ENCODE measurements at regions not wholly inside any gene's neighbourhood (a gene's known extent, or its start where the extent isn't known, plus 50 kb on each side); places are given as distances from the start of the nearest gene placed in this dataset.

GRCh38 chr7:12917801-12918200 lies 230.4 kb downstream of the ARL4A start:
- Histone ChIP-seq H3K27ac (no peak overlapping the region), H3K36me3 (ENCODE audit: low read depth) (no peaks in the 10 kb centered on the region), H3K4me1 (ENCODE audit: insufficient read depth) (no peaks in the 10 kb centered on the region), H3K4me3 (no peak overlapping the region), H3K9me3 (ENCODE audit: low read depth) (no peaks in the 10 kb centered on the region), H3K4me2 (ENCODE audit: unreplicated experiment) (no peak overlapping the region), H3K9ac (no peak overlapping the region), H3F3A (ENCODE audit: insufficient read depth) (no peaks in the 10 kb centered on the region), H4K20me1 (ENCODE audit: insufficient read depth) (no peaks in the 10 kb centered on the region), H3K27me3 (replicated peaks; ENCODE audit: insufficient read depth) (no peaks in the 10 kb centered on the region), H3K79me2 (ENCODE audit: insufficient read depth) (no peaks in the 10 kb centered on the region), H3K9me2 (ENCODE audit: insufficient read depth) (no peaks in the 10 kb centered on the region), H2AFZ (no peak overlapping the region)
- no peak for DNase-seq
- TF ChIP-seq EZH2phosphoT487 (IDR thresholded peaks at IDR 0.05; ENCODE audit: insufficient read depth, low read depth) (no peak), EZH2 (IDR thresholded peaks at IDR 0.05; ENCODE audit: insufficient read depth, poor library complexity, severe bottlenecking) (no peak)
- in situ Hi-C loops (cut with MboI): no loop called here
- 24 to 39% methylated on average over 2 of the region's 2 CpGs for WGBS, 2 experiments (ENCODE audit: low coverage in 1 of 2, low lambda C conversion rate in 2 of 2, missing lambda C conversion rate in 2 of 2)

- TF ChIP-seq EZH2 (IDR thresholded peaks at IDR 0.05; ENCODE audit: insufficient read depth, poor library complexity, severe bottlenecking): no peak
- no peak for TF ChIP-seq EZH2phosphoT487 (IDR thresholded peaks at IDR 0.05; ENCODE audit: insufficient read depth, low read depth)
- Histone ChIP-seq H3K36me3 (ENCODE audit: low read depth) (no peaks in the 10 kb centered on the region), H3K9ac (no peak overlapping the region), H3F3A (ENCODE audit: insufficient read depth) (no peaks in the 10 kb centered on the region), H3K9me3 (ENCODE audit: low read depth) (no peaks in the 10 kb centered on the region), H3K9me2 (ENCODE audit: insufficient read depth) (no peaks in the 10 kb centered on the region), H4K20me1 (ENCODE audit: insufficient read depth) (no peaks in the 10 kb centered on the region), H2AFZ (no peak overlapping the region), H3K4me2 (ENCODE audit: unreplicated experiment) (no peak overlapping the region), H3K4me3 (no peak overlapping the region), H3K27me3 (replicated peaks; ENCODE audit: insufficient read depth) (no peaks in the 10 kb centered on the region), H3K79me2 (ENCODE audit: insufficient read depth) (no peaks in the 10 kb centered on the region), H3K27ac (no peak overlapping the region), H3K4me1 (ENCODE audit: insufficient read depth) (peaks cover 10% of the 10 kb centered on the region)
- WGBS, 2 experiments (ENCODE audit: low coverage in 1 of 2, low lambda C conversion rate in 2 of 2, missing lambda C conversion rate in 2 of 2): 58 to 59% methylated on average over 5 of the region's 5 CpGs
- in situ Hi-C loops (cut with MboI): no loop called here
- no peak for DNase-seq
Observed at GRCh38 chr7:12921751-12922345, 234.4 kb downstream of the ARL4A start.

GRCh38 chr7:12923971-12924370 lies 236.5 kb downstream of the ARL4A start:
- Histone ChIP-seq H3K4me3 (no peak overlapping the region), H3K27me3 (replicated peaks; ENCODE audit: insufficient read depth) (no peaks in the 10 kb centered on the region), H3K4me2 (ENCODE audit: unreplicated experiment) (peak overlapping the region; percentile 4), H3K9me2 (ENCODE audit: insufficient read depth) (no peaks in the 10 kb centered on the region), H3K36me3 (ENCODE audit: low read depth) (no peaks in the 10 kb centered on the region), H3K79me2 (ENCODE audit: insufficient read depth) (no peaks in the 10 kb centered on the region), H3K9ac (no peak overlapping the region), H3K9me3 (ENCODE audit: low read depth) (no peaks in the 10 kb centered on the region), H3K4me1 (ENCODE audit: insufficient read depth) (peaks cover 10% of the 10 kb centered on the region), H3K27ac (no peak overlapping the region), H4K20me1 (ENCODE audit: insufficient read depth) (no peaks in the 10 kb centered on the region), H2AFZ (no peak overlapping the region), H3F3A (ENCODE audit: insufficient read depth) (no peaks in the 10 kb centered on the region)
- WGBS, 2 experiments (ENCODE audit: low coverage in 1 of 2, low lambda C conversion rate in 2 of 2, missing lambda C conversion rate in 2 of 2): 55 to 60% methylated on average over 4 of the region's 4 CpGs
- in situ Hi-C loops (cut with MboI): no loop called here
- TF ChIP-seq EZH2 (IDR thresholded peaks at IDR 0.05; ENCODE audit: insufficient read depth, poor library complexity, severe bottlenecking): no peak
- no peak for TF ChIP-seq EZH2phosphoT487 (IDR thresholded peaks at IDR 0.05; ENCODE audit: insufficient read depth, low read depth)
- peak; percentile 34 for DNase-seq

- Histone ChIP-seq H3F3A (ENCODE audit: insufficient read depth) (no peaks in the 10 kb centered on the region), H3K9me3 (ENCODE audit: low read depth) (no peaks in the 10 kb centered on the region), H3K4me3 (no peak overlapping the region), H3K27ac (no peak overlapping the region), H3K4me1 (ENCODE audit: insufficient read depth) (peaks cover 10% of the 10 kb centered on the region), H4K20me1 (ENCODE audit: insufficient read depth) (no peaks in the 10 kb centered on the region), H3K4me2 (ENCODE audit: unreplicated experiment) (no peak overlapping the region), H3K79me2 (ENCODE audit: insufficient read depth) (no peaks in the 10 kb centered on the region), H3K36me3 (ENCODE audit: low read depth) (no peaks in the 10 kb centered on the region), H2AFZ (no peak overlapping the region), H3K9ac (no peak overlapping the region), H3K9me2 (ENCODE audit: insufficient read depth) (no peaks in the 10 kb centered on the region), H3K27me3 (replicated peaks; ENCODE audit: insufficient read depth) (no peaks in the 10 kb centered on the region)
- in situ Hi-C loops (cut with MboI): no loop called here
- DNase-seq: no peak
- TF ChIP-seq EZH2phosphoT487 (IDR thresholded peaks at IDR 0.05; ENCODE audit: insufficient read depth, low read depth) (no peak), EZH2 (IDR thresholded peaks at IDR 0.05; ENCODE audit: insufficient read depth, poor library complexity, severe bottlenecking) (no peak)
Observed at GRCh38 chr7:12926206-12926605, 238.8 kb downstream of the ARL4A start.

Data from GM23248 (cell line).